K562 (cell line): ENCODE measurements at regions not wholly inside any gene's neighbourhood (a gene's known extent, or its start where the extent isn't known, plus 50 kb on each side); places are given as distances from the start of the nearest gene placed in this dataset.

ENCODE experiments used
- ATAC-seq: fragments of 200-7000 bp; cut with Tn5 transposase; 3 replicates; pipeline ENCODE4 v1.9.1; 2020; ENCODE audit warnings: moderate library complexity
- BruUV-seq: library from RNA; stranded (reverse); fragments of 400-500 nt; replicated peaks from 2 replicates; lab custom pipeline; 2021; lab: Mats Ljungman, UMichigan
- CTCF ChIA-PET: fragments of 300-600 bp; formaldehyde crosslinking; extraction: SDS; loops from one replicate; lab custom pipeline; 2021; ENCODE audit warnings: low intra/inter-chr PET ratio; lab: Yijun Ruan, JAX
- POLR2A ChIA-PET: fragments of 300-600, 350-650 bp; sonication (Branson Sonifier 250); formaldehyde crosslinking; extraction: SDS; loops from one replicate; lab custom pipeline; 2021; ENCODE audit warnings: antibody characterized with exemption, inconsistent platforms; lab: Yijun Ruan, JAX
- DNase-seq, 4 experiments: peaks; one replicate each; pipeline versions ENCODE4 v3.0.0 to v3.0.0-alpha.2; 2011 to 2018; ENCODE audit warnings: low spot score in 3 of 4, mixed read lengths in 3 of 4; ENCODE audit errors: extremely low read depth in 1 of 4
- FAIRE-seq: peaks from 2 replicates; lab custom pipeline; 2011; peaks lifted over from hg19 to GRCh38; lab: Jason Lieb, UNC
- H2AFZ ChIP-seq: 2 replicates; pipeline ENCODE4 v1.6.0; 2011; ENCODE audit warnings: low read depth, low read length, control low read depth, inconsistent platforms
- H3K27ac ChIP-seq: fragments of 200-600 bp; 3 replicates; pipeline ENCODE4 v1.8.0; 2011; ENCODE audit warnings: low read depth, mild to moderate bottlenecking, control low read depth, inconsistent platforms, low read length, moderate library complexity, mixed read lengths; ENCODE audit errors: extremely low read depth
- H3K27me3 ChIP-seq, 2 experiments: fragments of 300-600 bp in 1 of 2; 2 replicates in 1 of 2; 3 replicates in 1 of 2; pipeline versions ENCODE4 v1.6.0 to v1.8.0; 2011; ENCODE audit warnings: inconsistent platforms in 2 of 2, low read length in 2 of 2, mild to moderate bottlenecking in 1 of 2, mixed read lengths in 1 of 2, moderate library complexity in 1 of 2; ENCODE audit not compliant: control insufficient read depth in 2 of 2, insufficient read depth in 2 of 2
- H3K36me3 ChIP-seq: fragments of 300-600 bp; 3 replicates; pipeline ENCODE4 v1.8.0; 2011; ENCODE audit warnings: mild to moderate bottlenecking, low read length, inconsistent platforms; ENCODE audit not compliant: control insufficient read depth, insufficient read depth
- H3K4me1 ChIP-seq, 2 experiments: fragments of 200-600 bp in 1 of 2; replicated peaks in 1 of 2; 2 replicates in 1 of 2; 3 replicates in 1 of 2; pipeline versions ENCODE4 v1.5.1 to v1.8.0; 2011; ENCODE audit warnings: inconsistent platforms in 2 of 2, low read length in 2 of 2, mild to moderate bottlenecking in 1 of 2, mixed read lengths in 1 of 2, moderate library complexity in 1 of 2; ENCODE audit not compliant: control insufficient read depth in 2 of 2, insufficient read depth in 2 of 2
- H3K4me2 ChIP-seq: 2 replicates; pipeline ENCODE4 v1.6.1; 2011; ENCODE audit warnings: low read length, control low read depth, inconsistent platforms, mixed read lengths; ENCODE audit not compliant: insufficient read depth
- H3K4me3 ChIP-seq: fragments of 200-600 bp; sonication (generic), shearing (Covaris generic); 2 replicates; pipeline ENCODE4 v1.5.1; 2016; ENCODE audit warnings: control low read depth, inconsistent platforms
- H3K79me2 ChIP-seq: fragments of 200-600 bp; 3 replicates; pipeline ENCODE4 v1.8.0; 2011; ENCODE audit warnings: low read length, inconsistent platforms; ENCODE audit not compliant: control insufficient read depth, insufficient read depth
- H3K9ac ChIP-seq, 2 experiments: 2 replicates each; pipeline versions ENCODE4 v1.6.0 to v1.6.1; 2011; ENCODE audit warnings: low read depth in 2 of 2, low read length in 2 of 2, control low read depth in 1 of 2, inconsistent platforms in 1 of 2, mild to moderate bottlenecking in 1 of 2, mixed read lengths in 1 of 2; ENCODE audit not compliant: insufficient read depth in 1 of 2
- H3K9me1 ChIP-seq: one replicate; pipeline ENCODE4 v1.6.0; 2011; ENCODE audit warnings: inconsistent platforms, mild to moderate bottlenecking, low read length, moderate library complexity; ENCODE audit not compliant: control insufficient read depth, insufficient read depth
- H3K9me3 ChIP-seq: replicated peaks from 2 replicates; pipeline ENCODE4 v1.5.1; 2011; ENCODE audit warnings: low read depth, low read length, inconsistent platforms; ENCODE audit not compliant: control insufficient read depth, insufficient read depth
- H4K20me1 ChIP-seq: replicated peaks from 2 replicates; pipeline ENCODE4 v1.6.1; 2011; ENCODE audit warnings: low read length, inconsistent platforms, mixed read lengths; ENCODE audit not compliant: control insufficient read depth, insufficient read depth
- ARID3B ChIP-seq: fragments of 250-450 bp; sonication (Bioruptor Pico); IDR thresholded peaks from 2 replicates; pipeline ENCODE4 v1.4.0; 2020; ENCODE audit warnings: borderline replicate concordance
- E2F1 ChIP-seq: sonication (generic); formaldehyde crosslinking; IDR thresholded peaks from 2 replicates; pipeline ENCODE4 v1.8.1; 2023; ENCODE audit warnings: mild to moderate bottlenecking, missing genetic modification reagents, moderate library complexity
- GTF3C2 ChIP-seq: IDR thresholded peaks from 3 replicates; pipeline ENCODE4 v1.6.1; 2011; ENCODE audit warnings: borderline replicate concordance, mild to moderate bottlenecking, moderate library complexity; ENCODE audit not compliant: insufficient read length; ENCODE audit errors: extremely low read depth
- HDGF ChIP-seq: fragments of 450-650 bp; IDR thresholded peaks from 2 replicates; pipeline ENCODE4 v1.6.1; 2016
- POLR2H ChIP-seq: IDR thresholded peaks from 2 replicates; pipeline ENCODE4 v1.6.1; 2016; ENCODE audit warnings: missing genetic modification characterization, low read depth, mild to moderate bottlenecking, control low read depth, missing compliant biosample characterization, moderate library complexity
- SMAD3 ChIP-seq: fragments of 450-650 bp; formaldehyde crosslinking; conservative IDR thresholded peaks from 2 replicates; pipeline ENCODE4 v1.4.0; 2020; ENCODE audit warnings: mild to moderate bottlenecking
- WGBS: fragments of 100-300 bp; shearing (Covaris generic); methylation state at CpG from one replicate; pipeline ENCODE4 v1.1.6; 2016; ENCODE audit warnings: low coverage, mixed read lengths; ENCODE audit not compliant: insufficient coverage; ENCODE audit errors: missing lambda C conversion rate; 5-methylcytosine and 5-hydroxymethylcytosine counted together
- in situ Hi-C: fragments of 300-500 bp; cut with MboI; formaldehyde crosslinking; loops from 4 replicates; pipeline ENCODE4 v1.15.0; 2018; ENCODE audit warnings: inconsistent platforms, mixed read lengths
- intact Hi-C: fragments of 100-400 bp; cut with micrococcal nuclease; formaldehyde crosslinking; loops from 2 replicates; pipeline ENCODE4 v1.14.2; 2022

GRCh38 chr16:80915079-80915450 lies 91.6 kb downstream of the CMC2 start:
- H3K9me1 ChIP-seq = no peaks in the 10 kb centered on the region
- DNase-seq (no peak), FAIRE-seq (no peak), ATAC-seq (no peak)
- H3K9me3 ChIP-seq = peaks cover 3% of the 10 kb centered on the region; the same call in 1 of the 2 replicates
- no TSS peak for BruUV-seq
- H3K4me1 ChIP-seq = no peaks in the 10 kb centered on the region
- TF ChIP-seq POLR2H (tag) = no peak
- no peak overlapping the region for H3K4me2 ChIP-seq
- H3K27ac ChIP-seq = no peak overlapping the region
- intact Hi-C loops (no loop called here), in situ Hi-C loops (no loop called here)
- no peak overlapping the region for H3K9ac ChIP-seq
- H3K79me2 ChIP-seq = no peaks in the 10 kb centered on the region
- POLR2A ChIA-PET = interaction anchor here (0.7 kb wide), 1 partner anchor 729 kb away, joined by 3 read pairs; no protein-coding TSS in a partner anchor
- CTCF ChIA-PET = no interaction called here
- H3K4me3 ChIP-seq = no peak overlapping the region
- WGBS = 6% methylated on average over 3 of the region's 3 CpGs
- H4K20me1 ChIP-seq = no peaks in the 10 kb centered on the region
- no peak overlapping the region for H2AFZ ChIP-seq
- H3K36me3 ChIP-seq = no peaks in the 10 kb centered on the region
- peaks cover 12 to 40% of the 10 kb centered on the region in 2 experiments; a peak in 4 of 5 replicates for H3K27me3 ChIP-seq

- no peak for DNase-seq
- H3K27me3 ChIP-seq = peaks cover 9 to 36% of the 10 kb centered on the region in 2 experiments; a peak in 4 of 5 replicates
- no peaks in the 10 kb centered on the region for H3K4me1 ChIP-seq
- ChIA-PET POLR2A (interaction anchor here (0.7 kb wide), 1 partner anchor 728 kb away, joined by 3 read pairs; no protein-coding TSS in a partner anchor), CTCF (no interaction called here)
- no peaks in the 10 kb centered on the region for H3K79me2 ChIP-seq
- H3K4me2 ChIP-seq = no peak overlapping the region
- H3K9me1 ChIP-seq = no peaks in the 10 kb centered on the region
- H3K9ac ChIP-seq = no peak overlapping the region
- H2AFZ ChIP-seq = no peak overlapping the region
- in situ Hi-C loops (no loop called here), intact Hi-C loops (no loop called here)
- H3K9me3 ChIP-seq = peaks cover 3% of the 10 kb centered on the region; the same call in 1 of the 2 replicates
- H3K36me3 ChIP-seq = no peaks in the 10 kb centered on the region
- H4K20me1 ChIP-seq = no peaks in the 10 kb centered on the region
- no peak for FAIRE-seq
- no peak overlapping the region for H3K27ac ChIP-seq
- H3K4me3 ChIP-seq = no peak overlapping the region
- no peak for ATAC-seq
- no TSS peak for BruUV-seq
- 0% methylated on average over 10 of the region's 10 CpGs for WGBS
- TF ChIP-seq E2F1 (no peak), ARID3B (CRISPR knock-in tag) (no peak), GTF3C2 (no peak), HDGF (no peak), SMAD3 (no peak)
These were observed 92.2 kb downstream of the CMC2 start for GRCh38 chr16:80914379-80915078.
